Heart left ventricle (tissue), 13 donors: ENCODE measurements at regions not wholly inside any gene's neighbourhood (a gene's known extent, or its start where the extent isn't known, plus 50 kb on each side); places are given as distances from the start of the nearest gene placed in this dataset.

Source experiments
- CTCF ChIP-seq, 12 donors: fragments of 200-600 bp; sonication (generic) in 4 of 12; IDR thresholded peaks; one replicate each; pipeline versions ENCODE4 v1.5.0 to v1.8.0; 2018 to 2022; ENCODE audit warnings: antibody characterized with exemption in 12 of 12, mild to moderate bottlenecking in 5 of 12
- POLR2A ChIP-seq, 2 donors: fragments of 450-650 bp; IDR thresholded peaks; one replicate each; pipeline ENCODE4 v1.6.1; 2017; ENCODE audit warnings: antibody characterized with exemption in 2 of 2, mild to moderate bottlenecking in 2 of 2, moderate library complexity in 2 of 2
- donor health status: ischemic (EF 13 %, LVEDD 7.1; RV severe dilation, severe dysfunction).
- donor health status: DM: no; HTN: yes; CAD: no.
- donor health status: DM: no; HTN: no; CAD: no.
- donor health status: ischemic (EF 25% LVEDD 6.9; RV normal size, moderate dysfunction).
- donor health status: ischemic (EF 25% LVEDD 5.7; RV mildly dilated, moderate dysfunction).
- donor health status: ischemic (EF 35%, LVEDD 5.7; RV mildly dilated, moderate dysfunction).
- donor health status: nonischemic (EF 11% LVEDD 7.7; RV severe dilation, severe dysfunction).
- donor health status: DM: yes; HTN: yes; CAD: no.
- donor health status: PGD.
- donor health status: ischemic (EF 29% LVEDD 5.4; RV normal size, mild dysfunction).
- donor health status: nonischemic (EF 23%, LVEDD 6.1; RV moderate dilation, normal function).

- TF ChIP-seq CTCF (IDR thresholded peaks at IDR 0.05) (no peak), POLR2A (IDR thresholded peaks at IDR 0.05) (no peak)
Observed at GRCh38 chr7:156492170-156492569, 148.4 kb upstream of the RNF32 start.
